ENCODE measurements at regions not wholly inside any gene's neighbourhood (a gene's known extent, or its start where the extent isn't known, plus 50 kb on each side); places are given as distances from the start of the nearest gene placed in this dataset.
"Not testable (repeated sequence)": the region's sequence is repeated elsewhere in the genome, so short reads cannot be mapped to it uniquely, and the experiment has no call there.

DNA sequence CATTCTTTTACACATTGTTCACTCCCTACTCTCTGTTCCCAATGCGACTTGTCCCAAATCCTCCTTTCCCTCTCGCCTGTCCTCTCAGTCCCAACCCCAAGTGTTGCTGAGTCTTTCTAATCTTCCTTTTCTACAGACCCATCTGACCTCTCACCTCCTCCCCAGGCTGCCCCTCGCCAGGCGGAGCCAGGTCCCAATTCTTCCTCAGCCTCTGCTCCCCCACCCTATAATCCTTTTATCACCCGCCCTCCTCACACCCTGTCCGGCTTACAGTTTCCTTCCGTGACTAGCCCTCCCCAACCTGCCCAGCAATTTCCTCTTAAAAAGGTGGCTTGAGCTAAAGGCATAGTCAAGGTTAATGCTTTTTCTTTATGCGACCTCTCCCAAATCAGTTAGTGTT lies 373.4 kb downstream of the RND3 start:
- DNase-seq (ENCODE audit: low read depth, low spot score); ATAC-seq; CTCF ChIA-PET; H3K4me3 ChIP-seq (ENCODE audit: low read depth in 2 of 2, low read length in 2 of 2); in situ Hi-C loops (cut with HindIII; ENCODE audit: low pct_unique_long_range_greater_than_20kb, low sequenced_read_pairs); H3K27me3 ChIP-seq (ENCODE audit: control insufficient read depth, insufficient read depth, low read length); H3K27ac ChIP-seq (ENCODE audit: low read length); H3K4me1 ChIP-seq (ENCODE audit: control insufficient read depth, insufficient read depth, low read length); H3K9me3 ChIP-seq (ENCODE audit: control insufficient read depth, insufficient read depth, low read depth, low read length); intact Hi-C loops (cut with micrococcal nuclease; ENCODE audit: unreplicated experiment); BruUV-seq (replicated peaks); H3K36me3 ChIP-seq (ENCODE audit: control insufficient read depth, insufficient read depth, low read length); POLR2A ChIA-PET: not testable (repeated sequence)

- Histone ChIP-seq H3K27me3 (ENCODE audit: control insufficient read depth, insufficient read depth, low read length) (no peaks in the 10 kb centered on the region), H3K27ac (ENCODE audit: low read length) (no peak overlapping the region), H3K4me3 (ENCODE audit: low read depth in 2 of 2, low read length in 2 of 2) (no peak overlapping the region), H3K4me1 (ENCODE audit: control insufficient read depth, insufficient read depth, low read length) (no peaks in the 10 kb centered on the region), H3K9me3 (ENCODE audit: control insufficient read depth, insufficient read depth, low read depth, low read length) (no peaks in the 10 kb centered on the region), H3K36me3 (ENCODE audit: control insufficient read depth, insufficient read depth, low read length) (no peaks in the 10 kb centered on the region)
- DNase-seq (ENCODE audit: low read depth, low spot score) (no peak), ATAC-seq (no peak)
- intact Hi-C loops (cut with micrococcal nuclease; ENCODE audit: unreplicated experiment) (no loop called here), in situ Hi-C loops (cut with HindIII; ENCODE audit: low pct_unique_long_range_greater_than_20kb, low sequenced_read_pairs) (no loop called here)
- POLR2A ChIA-PET = no interaction called here
- TF ChIP-seq, protein P1, sequence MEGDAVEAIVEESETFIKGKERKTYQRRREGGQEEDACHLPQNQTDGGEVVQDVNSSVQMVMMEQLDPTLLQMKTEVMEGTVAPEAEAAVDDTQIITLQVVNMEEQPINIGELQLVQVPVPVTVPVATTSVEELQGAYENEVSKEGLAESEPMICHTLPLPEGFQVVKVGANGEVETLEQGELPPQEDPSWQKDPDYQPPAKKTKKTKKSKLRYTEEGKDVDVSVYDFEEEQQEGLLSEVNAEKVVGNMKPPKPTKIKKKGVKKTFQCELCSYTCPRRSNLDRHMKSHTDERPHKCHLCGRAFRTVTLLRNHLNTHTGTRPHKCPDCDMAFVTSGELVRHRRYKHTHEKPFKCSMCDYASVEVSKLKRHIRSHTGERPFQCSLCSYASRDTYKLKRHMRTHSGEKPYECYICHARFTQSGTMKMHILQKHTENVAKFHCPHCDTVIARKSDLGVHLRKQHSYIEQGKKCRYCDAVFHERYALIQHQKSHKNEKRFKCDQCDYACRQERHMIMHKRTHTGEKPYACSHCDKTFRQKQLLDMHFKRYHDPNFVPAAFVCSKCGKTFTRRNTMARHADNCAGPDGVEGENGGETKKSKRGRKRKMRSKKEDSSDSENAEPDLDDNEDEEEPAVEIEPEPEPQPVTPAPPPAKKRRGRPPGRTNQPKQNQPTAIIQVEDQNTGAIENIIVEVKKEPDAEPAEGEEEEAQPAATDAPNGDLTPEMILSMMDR (IDR thresholded peaks at IDR 0.05) = no peak
- no peak for TF ChIP-seq POLR2AphosphoS5 (IDR thresholded peaks at IDR 0.05; ENCODE audit: low read depth, low read length)
- no peak for TF ChIP-seq TCF7L2 (IDR thresholded peaks at IDR 0.05; ENCODE audit: low read depth, low read length)
- TF ChIP-seq SIN3A (IDR thresholded peaks at IDR 0.05; ENCODE audit: borderline replicate concordance, insufficient read depth, low read depth, low read length) = no peak
- no peak for TF ChIP-seq REST (IDR thresholded peaks at IDR 0.05; ENCODE audit: insufficient read depth in 1 of 2, low read depth in 2 of 2, low read length in 1 of 2)
- CTCF ChIA-PET = no interaction called here
- no TSS peak for BruUV-seq (replicated peaks)
These were observed 376.9 kb downstream of the RND3 start for GRCh38 chr2:150110548-150110947.

- in situ Hi-C loops (cut with HindIII; ENCODE audit: low pct_unique_long_range_greater_than_20kb, low sequenced_read_pairs) = no loop called here
- Histone ChIP-seq H3K4me1 (ENCODE audit: control insufficient read depth, insufficient read depth, low read length) (no peaks in the 10 kb centered on the region), H3K36me3 (ENCODE audit: control insufficient read depth, insufficient read depth, low read length) (no peaks in the 10 kb centered on the region), H3K27me3 (ENCODE audit: control insufficient read depth, insufficient read depth, low read length) (no peaks in the 10 kb centered on the region), H3K4me3 (ENCODE audit: low read depth in 2 of 2, low read length in 2 of 2) (no peak overlapping the region), H3K9me3 (ENCODE audit: control insufficient read depth, insufficient read depth, low read depth, low read length) (no peaks in the 10 kb centered on the region), H3K27ac (ENCODE audit: low read length) (no peak overlapping the region)
- ChIA-PET CTCF (no interaction called here), POLR2A (no interaction called here)
- intact Hi-C loops (cut with micrococcal nuclease; ENCODE audit: unreplicated experiment) = no loop called here
- no peak for DNase-seq (ENCODE audit: low read depth, low spot score)
- no peak for ATAC-seq
- TF ChIP-seq POLR2AphosphoS5 (IDR thresholded peaks at IDR 0.05; ENCODE audit: low read depth, low read length) (no peak), SIN3A (IDR thresholded peaks at IDR 0.05; ENCODE audit: borderline replicate concordance, insufficient read depth, low read depth, low read length) (no peak)
- BruUV-seq (replicated peaks) = no TSS peak
These were observed 377.6 kb downstream of the RND3 start for GRCh38 chr2:150109912-150110311.
